Stromal cell of bone marrow (primary cell): ENCODE measurements at regions not wholly inside any gene's neighbourhood (a gene's known extent, or its start where the extent isn't known, plus 50 kb on each side); places are given as distances from the start of the nearest gene placed in this dataset.

Experiments
- DNase-seq: peaks from one replicate; pipeline ENCODE4 v3.0.0-alpha.2; 2012; ENCODE audit warnings: low read depth

DNA sequence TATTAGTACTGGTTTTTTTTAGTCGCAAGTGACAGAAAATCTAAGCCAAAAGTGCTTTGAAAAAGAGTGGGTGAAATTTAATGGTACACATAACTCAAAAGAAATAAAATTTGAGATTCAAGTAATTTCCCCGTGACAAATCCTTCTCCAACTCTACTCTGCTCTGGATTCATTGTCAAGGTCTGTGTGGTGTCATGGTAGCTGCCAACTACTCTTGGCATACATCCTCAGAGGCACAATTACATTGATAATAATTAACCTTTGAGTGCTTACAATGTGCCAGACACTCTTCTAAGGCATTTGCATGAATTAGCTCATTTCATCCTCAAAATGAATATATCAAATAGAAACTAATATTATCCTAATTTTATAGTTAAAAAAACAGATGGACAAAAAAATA lies 1153.9 kb upstream of the NCAM2 start:
- no peak for DNase-seq

DNA sequence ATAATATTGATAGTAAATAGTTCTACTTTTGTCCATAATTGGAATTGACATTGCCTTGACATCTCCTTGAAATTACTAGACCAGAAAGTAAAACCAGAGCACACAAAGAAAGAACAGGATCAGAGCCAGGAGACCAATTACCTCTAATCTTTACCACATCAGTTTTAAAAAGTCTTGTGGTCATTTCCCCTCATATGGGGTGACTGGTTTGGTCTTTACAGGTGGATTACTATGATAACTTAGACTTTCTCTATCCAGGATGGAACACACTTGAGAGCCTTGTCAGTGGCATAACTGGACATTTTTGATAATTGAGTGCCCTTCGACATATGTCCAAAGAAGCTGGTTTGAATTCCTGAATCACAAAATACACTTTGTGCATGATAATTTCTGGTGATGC lies 1148.1 kb upstream of the NCAM2 start:
- DNase-seq = no peak

DNA sequence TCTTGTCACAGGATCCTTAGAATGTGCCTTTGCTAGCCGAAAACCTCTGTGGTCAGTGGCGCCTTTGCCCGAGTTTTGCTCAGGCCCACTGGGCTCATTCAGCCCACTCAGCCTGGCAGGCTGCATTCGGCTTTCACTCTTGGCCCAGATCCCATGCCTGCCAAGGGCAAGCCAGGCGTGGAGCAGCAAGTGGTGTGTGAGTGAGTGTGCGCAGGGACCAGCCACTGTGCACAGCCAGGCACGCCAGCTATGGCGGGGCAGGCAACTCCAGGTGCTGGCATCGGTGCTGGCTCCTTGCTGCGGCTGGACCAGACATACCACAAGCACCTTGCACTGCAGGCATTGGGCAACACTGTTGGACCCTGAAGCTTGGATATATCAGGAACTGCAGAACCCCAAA lies 1145.1 kb upstream of the NCAM2 start:
- no peak for DNase-seq

DNA sequence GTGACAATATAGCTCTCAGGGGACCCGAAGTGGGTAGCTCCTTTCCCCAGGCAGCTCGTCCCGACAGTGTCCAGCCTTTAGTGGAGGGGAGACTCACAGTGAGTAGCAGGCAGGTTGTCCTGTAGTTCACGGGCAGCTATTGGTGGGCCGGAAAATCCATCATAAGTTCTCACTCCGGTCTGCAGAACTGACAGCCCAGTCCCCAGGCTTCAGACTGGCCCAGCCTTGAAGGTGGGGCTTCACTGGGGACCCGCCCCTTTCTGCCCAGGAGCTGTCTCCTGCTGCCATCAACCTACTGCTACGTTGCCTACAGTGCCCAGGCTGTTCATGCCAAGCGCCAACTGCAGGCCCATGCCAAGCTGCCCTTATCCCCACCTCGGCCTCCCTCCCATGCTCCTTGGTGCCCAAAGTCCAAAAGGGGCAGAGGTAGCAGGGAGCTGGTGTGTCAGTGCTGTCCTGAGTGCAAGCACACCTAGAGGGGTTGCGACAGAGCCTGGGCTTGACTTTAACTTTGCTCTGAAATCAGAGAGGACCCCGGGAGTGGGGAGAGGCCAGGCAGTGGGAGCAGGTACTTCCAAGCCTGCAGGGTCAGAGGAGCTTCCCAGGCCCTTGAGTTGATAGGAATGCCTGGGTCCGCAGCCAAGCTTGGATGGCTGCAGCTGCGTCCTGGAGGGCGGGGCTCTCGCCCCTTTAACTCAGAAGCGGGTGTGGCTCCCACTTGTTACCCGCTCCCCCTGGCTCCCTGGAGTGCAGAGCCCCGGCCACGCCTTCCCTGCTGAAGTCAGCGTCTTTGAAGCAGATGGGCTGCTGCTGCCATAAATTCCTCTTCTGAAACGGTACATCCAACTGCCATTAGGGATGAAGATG lies 1144.3 kb upstream of the NCAM2 start:
- no peak for DNase-seq

DNA sequence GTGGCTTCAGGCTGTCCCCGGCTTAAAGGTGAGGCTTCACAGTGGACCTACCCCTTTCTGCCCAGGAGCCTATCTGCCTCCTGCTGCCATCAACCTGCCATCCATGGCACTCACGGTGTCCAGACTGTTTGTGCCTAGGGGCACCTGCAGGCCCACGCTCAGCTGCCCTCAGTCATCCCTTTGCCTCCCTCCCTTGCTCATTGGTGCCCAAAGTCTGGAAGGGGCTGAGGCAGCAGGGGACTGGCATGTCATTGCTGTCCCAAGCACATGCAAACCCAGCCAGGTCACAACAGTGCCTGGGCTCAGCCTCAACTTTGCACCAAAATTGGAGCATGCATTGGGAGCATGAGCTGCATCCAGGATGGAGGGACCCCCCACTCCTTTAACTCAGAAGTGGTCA lies 1142.7 kb upstream of the NCAM2 start:
- DNase-seq = no peak

DNA sequence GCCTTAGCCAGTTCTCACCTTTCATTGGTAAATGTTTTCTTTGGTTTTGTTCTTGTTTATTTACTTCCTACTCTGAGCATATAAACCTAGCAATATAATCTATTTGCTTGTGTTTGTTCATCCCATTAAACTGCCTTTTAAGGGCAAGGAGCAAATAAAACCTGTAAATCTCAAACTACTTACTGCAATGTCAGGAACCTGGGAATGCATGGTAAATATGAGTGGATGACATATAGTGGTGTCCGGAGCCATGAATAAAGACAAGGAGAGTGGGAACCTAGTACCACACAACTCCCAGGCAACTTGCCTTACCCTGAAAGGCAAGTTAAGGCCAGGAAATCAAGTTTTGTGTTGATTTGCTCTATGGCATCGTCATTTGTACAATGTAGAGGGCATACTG lies 1133.7 kb upstream of the NCAM2 start:
- DNase-seq = no peak

DNA sequence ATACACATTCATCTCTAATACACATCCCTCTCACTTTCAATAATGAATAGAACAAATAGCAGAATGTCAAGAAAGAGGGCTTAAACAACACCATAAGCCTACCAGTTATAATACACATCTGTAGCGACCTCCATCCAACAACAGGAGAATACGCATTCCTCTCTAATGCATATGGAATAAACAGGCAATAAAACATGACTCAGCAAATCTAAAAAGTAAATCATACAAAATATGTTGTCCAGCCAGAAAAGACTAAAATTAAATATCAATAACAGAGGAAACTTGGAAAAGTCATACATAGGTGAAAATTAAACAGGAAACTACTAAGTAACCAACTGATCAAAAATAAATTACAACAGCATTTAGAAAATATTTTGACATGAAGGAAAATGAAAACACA lies 1127.5 kb upstream of the NCAM2 start:
- no peak for DNase-seq

DNA sequence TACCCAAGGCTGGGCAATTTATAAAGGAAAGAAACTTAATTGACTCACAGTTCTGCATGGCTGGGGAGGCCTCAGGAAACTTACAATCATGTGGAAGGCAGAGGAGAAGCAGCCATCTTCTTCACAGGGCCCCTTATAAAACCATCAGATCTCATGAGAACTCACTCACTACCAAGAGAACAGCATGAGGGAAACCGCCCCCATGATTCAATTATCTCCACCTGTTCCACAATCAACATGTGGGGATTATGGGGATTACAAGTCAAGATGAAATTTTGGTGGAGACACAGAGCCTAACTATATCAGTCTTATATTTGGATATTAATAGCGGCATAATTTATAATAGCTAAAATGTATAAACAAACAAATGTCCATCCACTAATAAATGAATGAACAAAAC lies 1123.7 kb upstream of the NCAM2 start:
- no peak for DNase-seq

DNA sequence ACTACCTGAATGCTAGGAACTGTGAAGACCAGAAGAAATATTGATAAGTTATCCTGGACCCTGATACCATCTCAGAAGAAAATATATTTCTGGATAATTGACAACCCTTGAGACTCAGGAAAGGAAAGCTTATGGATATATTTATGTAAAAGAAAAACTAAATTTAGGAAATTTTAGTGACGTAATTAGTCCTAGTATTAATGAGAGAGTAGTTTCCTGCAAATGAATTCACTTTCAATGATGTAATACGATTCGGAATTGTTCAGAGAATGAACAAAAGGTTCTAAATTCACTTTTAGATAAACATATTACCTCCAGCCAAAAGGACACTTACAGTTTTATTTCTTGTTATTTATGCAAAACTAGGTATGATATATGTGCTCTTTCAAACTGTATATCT lies 1120.1 kb upstream of the NCAM2 start:
- DNase-seq = no peak

DNA sequence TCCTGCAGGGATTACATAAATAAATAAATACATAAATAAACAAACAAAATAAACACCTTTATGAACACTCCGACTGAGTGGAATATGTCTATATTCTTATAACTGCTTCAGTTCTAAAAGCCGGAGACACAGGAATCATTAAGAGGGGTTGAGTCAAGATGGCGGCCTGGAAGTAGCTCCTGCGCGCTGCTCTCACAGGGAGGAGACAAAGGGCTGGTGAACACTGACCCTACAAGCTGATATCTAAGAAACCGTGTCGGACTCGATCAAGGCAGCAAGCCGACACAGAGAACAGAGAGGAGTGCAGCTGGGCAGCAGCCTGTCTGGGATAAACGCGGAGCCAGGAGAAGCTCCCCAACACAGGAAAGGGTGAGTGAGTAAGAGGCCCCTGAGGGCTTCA lies 1098.6 kb upstream of the NCAM2 start:
- DNase-seq = no peak

DNA sequence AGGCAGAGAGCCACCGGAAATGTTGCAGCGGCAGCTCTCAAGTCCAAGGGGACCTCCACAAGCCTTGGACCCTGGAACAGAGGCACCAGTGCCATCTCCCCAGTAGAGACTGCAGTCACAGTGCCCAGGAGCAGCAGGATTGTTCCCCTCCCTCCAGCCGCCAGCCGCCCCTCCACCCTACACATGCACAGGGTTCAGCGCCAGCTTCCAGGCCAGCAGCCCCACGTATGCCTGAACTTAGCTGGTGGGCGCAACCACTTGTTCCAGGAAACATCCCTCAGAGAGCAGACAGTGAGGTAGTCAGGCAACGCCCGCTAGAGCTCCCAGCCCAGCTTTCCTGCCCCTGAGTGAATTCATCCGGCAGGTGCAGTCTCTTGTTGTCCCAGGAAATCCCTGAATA lies 1098.1 kb upstream of the NCAM2 start:
- DNase-seq = no peak

DNA sequence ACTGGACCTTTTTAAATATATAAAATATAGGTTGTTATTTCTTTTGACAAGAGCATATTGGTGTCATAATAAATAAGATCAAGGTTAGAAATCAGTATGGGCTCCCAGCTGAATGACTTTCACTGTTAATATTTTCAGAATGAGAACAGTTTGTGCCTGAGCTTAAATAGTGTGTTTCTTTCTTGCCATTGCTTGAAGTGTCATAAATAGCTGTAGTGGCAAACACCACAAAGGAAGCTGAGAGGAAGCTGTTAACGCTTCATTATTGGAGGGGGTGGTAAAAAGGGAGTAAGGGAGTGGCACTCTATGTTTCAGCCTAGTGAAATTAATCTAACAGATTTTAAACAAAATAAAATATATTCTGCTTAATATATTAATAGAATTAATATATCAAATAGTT lies 1089.8 kb upstream of the NCAM2 start:
- no peak for DNase-seq

DNA sequence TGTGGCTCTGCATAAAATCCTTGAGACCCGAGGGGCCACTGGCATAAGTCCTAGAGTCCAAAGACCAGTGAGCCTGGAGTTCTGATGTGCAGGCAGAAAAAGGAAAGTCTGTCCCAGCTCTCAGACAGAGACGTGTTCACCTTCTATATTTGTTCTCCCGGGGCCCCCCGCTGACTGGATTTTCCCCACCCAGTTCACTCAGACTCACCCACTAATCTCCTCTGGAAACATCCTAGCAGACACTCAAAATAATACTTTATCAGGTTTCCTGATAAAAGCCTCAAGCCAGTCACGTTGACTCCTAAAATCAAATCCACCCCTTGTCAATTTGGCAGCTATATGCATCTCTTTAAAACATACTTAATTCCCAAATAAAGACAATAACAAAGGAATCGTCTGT lies 1084.2 kb upstream of the NCAM2 start:
- DNase-seq = no peak

DNA sequence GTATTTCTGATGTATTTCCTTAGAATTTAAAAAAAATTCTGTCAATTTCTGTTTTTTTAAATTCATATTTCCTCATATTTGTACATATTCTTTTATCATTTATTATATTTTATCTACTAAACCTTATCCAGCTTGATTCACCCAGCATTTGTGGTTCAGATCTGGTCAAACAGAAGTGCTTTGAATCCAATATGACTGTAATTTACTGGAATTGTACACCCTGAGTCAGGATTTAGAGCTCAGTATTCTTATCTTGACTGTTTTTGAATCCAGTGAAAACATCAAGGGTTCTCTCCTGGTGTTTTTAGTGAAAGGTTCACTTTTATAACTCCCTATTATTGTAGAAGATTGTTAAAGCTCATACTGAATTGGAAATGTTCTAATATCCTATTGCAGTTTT lies 1077.0 kb upstream of the NCAM2 start:
- DNase-seq = no peak

DNA sequence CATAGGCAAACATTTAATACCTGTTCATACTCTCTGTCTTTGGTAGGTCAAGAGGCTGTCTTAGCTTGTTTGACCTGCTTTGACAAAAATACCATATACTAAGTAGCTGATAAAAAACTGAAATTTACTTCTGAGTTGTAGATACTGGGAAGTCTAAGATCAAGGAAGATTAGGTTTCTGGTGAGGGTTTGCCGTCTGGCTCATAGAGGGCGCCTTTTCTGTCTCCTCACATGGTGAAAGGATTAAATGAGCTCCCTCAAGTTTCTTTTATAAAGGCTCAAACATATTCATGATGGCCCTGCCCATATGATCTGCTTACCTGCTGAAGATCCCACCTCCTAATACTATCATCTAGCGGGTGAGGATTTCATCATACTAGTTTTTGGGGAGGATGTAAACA lies 1076.1 kb upstream of the NCAM2 start:
- DNase-seq = no peak

DNA sequence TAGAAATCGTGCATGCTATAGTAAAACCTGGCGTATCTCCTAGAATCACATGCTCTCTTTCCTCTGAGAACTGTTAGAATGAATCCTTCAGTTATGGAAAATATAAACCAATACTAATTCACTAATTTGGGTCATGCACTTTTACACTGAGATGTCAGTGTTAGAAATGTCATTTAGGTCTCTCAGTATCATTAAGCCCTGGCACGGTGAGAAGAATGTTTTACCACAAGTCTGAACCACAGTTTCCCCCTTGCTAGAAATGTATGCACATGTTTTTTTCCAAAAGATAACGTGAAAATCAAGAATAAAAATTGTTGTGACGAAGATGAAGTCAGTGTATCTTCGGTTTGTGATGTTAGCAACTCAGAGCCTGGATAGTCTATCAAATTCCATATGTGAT lies 1062.7 kb upstream of the NCAM2 start:
- no peak for DNase-seq

DNA sequence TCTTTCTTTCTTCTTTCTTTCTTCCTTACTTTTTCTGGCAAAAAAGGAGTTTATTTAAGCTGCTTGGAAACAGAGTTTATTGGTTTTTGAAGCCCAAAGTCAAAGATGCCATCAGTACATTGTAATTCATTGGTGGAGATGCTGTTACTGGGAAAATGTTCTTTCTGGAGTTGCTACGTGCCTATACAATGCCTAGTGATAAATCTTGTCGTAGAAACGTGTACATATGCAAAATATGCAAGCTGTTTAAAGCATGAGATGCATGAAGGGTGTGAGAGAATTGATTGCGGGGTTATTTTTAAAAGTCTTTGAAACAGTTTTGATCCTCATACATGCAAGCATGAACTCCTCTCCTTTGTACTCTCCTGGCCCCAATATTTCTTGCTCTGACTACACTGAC lies 1060.6 kb upstream of the NCAM2 start:
- no peak for DNase-seq

DNA sequence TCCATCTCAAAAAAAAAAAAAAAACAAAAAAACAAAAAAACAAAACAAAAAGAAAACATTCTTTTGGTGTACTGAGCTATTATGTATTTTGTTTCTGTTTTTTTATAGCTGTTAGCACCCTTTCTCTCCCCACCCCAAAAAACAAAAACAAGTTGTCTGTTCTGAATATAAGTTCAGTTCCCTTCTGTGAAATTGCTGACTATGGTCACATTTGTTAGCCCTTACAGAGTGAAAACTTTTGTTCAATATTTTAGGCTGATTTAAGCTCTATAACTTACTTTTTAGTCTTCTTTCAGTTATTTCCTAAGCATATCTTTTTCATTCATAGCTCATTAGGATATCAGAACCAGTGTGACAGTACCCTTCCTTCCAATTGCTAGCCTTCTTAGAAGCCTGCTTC lies 1056.6 kb upstream of the NCAM2 start:
- DNase-seq = no peak

DNA sequence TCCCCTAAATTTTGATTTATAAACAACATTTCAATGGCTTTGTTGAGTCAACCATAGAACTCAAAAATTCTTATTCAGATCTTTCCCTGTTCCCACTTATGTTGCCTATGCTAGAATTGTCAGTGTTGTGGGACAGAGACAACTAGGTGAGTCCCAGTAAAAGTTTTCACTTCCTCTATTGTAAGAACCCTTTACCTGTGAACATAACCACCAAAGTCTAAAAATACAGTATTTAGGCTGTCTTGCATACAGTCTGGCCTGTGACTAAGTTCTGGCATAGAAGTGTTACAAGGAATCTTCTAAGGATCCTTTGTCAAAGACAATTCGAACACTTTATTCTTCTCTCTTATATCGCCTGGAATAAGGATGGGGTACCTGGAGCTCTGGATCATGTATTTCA lies 1047.9 kb upstream of the NCAM2 start:
- DNase-seq = no peak

DNA sequence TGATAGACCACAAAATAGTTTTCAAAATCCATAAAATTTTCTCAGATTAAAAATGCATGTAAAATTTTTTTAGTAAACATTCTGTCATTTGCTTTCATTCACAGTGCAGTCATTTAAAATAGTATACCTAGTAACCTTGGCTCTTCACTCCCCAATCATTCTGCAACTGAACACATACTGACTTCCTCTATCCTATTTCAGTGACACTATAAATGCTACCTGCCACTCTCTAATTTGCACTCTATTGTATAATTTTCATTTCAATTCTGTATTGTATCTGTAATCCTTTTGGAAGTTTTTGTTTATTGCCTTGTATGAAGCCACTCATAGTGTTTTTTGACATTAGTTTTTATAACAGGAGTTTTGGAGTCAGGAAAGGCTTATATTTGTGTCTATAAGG lies 1029.1 kb upstream of the NCAM2 start:
- no peak for DNase-seq

DNA sequence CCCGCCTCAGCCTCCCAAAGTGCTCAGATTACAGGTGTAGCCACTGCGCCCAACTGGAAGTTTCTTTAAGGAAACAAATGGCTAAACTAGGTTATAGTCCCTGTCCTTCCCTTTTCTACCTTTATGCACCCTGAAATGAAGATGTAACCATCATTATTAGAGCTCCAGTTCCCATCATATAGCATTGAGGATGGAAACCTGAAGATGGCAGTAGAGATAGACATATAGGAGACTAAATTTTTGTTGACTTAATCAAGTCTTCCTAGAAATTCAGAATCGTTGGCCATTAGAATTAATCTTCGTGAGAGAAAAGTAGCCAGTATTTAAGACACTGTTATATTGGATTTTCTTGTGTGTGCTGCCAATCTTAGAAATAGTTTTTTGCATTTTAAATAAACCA lies 1016.3 kb upstream of the NCAM2 start:
- DNase-seq = no peak

DNA sequence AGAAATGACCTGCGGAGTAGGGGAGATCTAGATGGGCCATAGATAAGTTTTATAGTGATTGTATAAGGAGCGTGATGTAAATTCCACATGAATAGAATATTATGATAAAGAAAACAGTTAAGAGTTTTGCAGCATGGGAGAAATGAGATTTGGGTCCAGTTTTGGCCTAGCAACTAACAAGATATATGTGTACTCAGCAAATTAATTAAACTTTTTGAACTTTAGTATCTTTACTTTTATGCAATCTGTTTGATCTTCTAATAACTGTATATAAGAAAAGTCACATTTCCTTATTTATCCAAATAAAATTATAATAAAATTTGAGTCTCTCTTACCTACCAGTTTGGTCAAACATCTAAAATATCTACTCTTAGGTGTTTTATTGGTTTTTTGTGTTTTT lies 1011.8 kb upstream of the NCAM2 start:
- DNase-seq = no peak

DNA sequence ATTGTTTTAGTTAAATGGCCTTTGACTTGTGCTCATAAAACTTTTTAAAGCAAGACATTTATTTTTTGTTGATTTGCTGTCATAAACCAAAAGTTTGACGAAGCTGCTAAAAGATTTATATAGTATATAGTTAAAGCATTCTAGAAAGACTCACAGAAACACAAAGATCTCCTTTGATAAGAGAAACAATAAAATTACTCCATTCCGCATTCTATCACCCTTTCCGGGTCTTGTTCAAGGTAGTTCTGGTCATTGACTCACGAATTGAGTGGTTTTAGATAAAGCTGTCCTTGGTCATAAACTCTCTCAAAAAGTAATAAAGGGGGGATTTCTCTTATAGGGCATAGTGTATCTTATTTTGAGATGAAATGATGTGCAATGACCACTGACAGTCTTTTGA lies 1010.5 kb upstream of the NCAM2 start:
- no peak for DNase-seq

DNA sequence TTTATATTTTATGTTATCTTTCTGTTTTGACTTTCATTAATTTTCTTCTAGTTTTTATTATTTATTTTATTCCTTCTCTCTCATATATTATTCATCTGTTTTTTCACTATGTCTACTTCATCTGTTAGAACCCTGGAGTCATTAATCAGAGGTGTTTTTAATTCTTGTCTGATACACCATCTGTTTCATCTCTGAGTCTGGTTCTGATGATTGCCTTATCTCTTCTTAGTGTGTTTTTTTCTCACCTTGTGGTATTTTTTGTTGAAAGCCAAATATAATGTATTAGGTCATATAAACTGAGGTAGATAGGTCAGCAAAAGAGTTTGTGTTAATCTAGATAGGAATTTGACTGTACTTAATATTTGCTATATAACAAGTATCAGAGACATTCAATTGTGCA lies 1005.7 kb upstream of the NCAM2 start:
- no peak for DNase-seq

DNA sequence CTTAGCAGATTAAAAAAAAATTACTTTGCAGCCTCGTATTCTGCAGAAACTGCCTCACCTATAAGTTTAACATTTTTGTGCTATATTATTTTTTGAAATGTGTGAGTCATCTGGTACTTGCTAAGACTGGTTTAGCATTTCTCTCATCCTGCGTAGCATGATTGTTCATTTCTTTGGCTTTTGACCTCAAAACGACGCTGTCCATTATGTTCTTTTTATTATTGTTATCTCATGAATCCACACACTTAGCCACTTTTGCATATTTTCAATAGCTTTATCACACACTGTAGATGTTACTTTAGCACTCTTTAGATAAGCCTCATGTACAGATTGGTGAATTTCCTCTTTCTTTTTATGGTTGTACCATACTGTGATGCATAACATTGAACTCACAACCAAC lies 1004.9 kb upstream of the NCAM2 start:
- DNase-seq = no peak
